ENCODE measurements at regions not wholly inside any gene's neighbourhood (a gene's known extent, or its start where the extent isn't known, plus 50 kb on each side); places are given as distances from the start of the nearest gene placed in this dataset.

GRCh38 chr2:5442736-5443135, 249.4 kb upstream of the SOX11 start:
- WGBS (ENCODE audit: missing lambda C conversion rate), result 15% methylated on average over 9 of the region's 9 CpGs
- Histone ChIP-seq H3K9me3 (no peaks in the 10 kb centered on the region), H3K4me2 (no peak overlapping the region), H3K4me3 (no peak overlapping the region), H3K4me1 (no peaks in the 10 kb centered on the region), H3K27ac (no peak overlapping the region)
- ChIA-PET CTCF (no interaction called here), POLR2A (no interaction called here)
- DNase-seq (ENCODE audit: low read depth in 1 of 2, low spot score in 1 of 2) (no peak), FAIRE-seq (no peak), ATAC-seq (no peak)
- no peak for TF ChIP-seq NPAS2 (CRISPR knock-in tag; IDR thresholded peaks at IDR 0.05; ENCODE audit: borderline replicate concordance)
- no peak for TF ChIP-seq FOXS1 (CRISPR knock-in tag; IDR thresholded peaks at IDR 0.05)
- TF ChIP-seq KDM5A (IDR thresholded peaks at IDR 0.05), result no peak
- no peak for TF ChIP-seq POLR2A (IDR thresholded peaks at IDR 0.05; ENCODE audit: low read length)
- TF ChIP-seq ZC3H11A (IDR thresholded peaks at IDR 0.05), result no peak
- TF ChIP-seq BHLHE40 (IDR thresholded peaks at IDR 0.05; ENCODE audit: low read depth, low read length), result no peak
- TF ChIP-seq ESRRA (IDR thresholded peaks at IDR 0.05; ENCODE audit: borderline replicate concordance, low read length), result no peak
- TF ChIP-seq RNF2 (IDR thresholded peaks at IDR 0.05; ENCODE audit: borderline replicate concordance, low read depth), result no peak
- TF ChIP-seq NFE2L2 (conservative IDR thresholded peaks at IDR 0.05; ENCODE audit: low read length), result no peak
- no peak for TF ChIP-seq HOXA7 (CRISPR knock-in tag; IDR thresholded peaks at IDR 0.05)
- no peak for TF ChIP-seq EHF (CRISPR knock-in tag; IDR thresholded peaks at IDR 0.05)
- no peak for TF ChIP-seq RFX5 (IDR thresholded peaks at IDR 0.05)

GRCh38 chr2:5444168-5444567, 248.0 kb upstream of the SOX11 start:
- Histone ChIP-seq H3K4me3 (no peak overlapping the region), H3K4me1 (no peaks in the 10 kb centered on the region), H3K4me2 (no peak overlapping the region), H3K9me3 (no peaks in the 10 kb centered on the region), H3K27ac (no peak overlapping the region)
- ATAC-seq, result no peak
- TF ChIP-seq RNF2 (IDR thresholded peaks at IDR 0.05; ENCODE audit: borderline replicate concordance, low read depth) (no peak), POLR2AphosphoS2 (conservative IDR thresholded peaks at IDR 0.05; ENCODE audit: low read length) (no peak), KDM1A (IDR thresholded peaks at IDR 0.05; ENCODE audit: low read depth) (no peak), ZFP36 (IDR thresholded peaks at IDR 0.05; ENCODE audit: borderline replicate concordance, partially characterized antibody) (no peak), TFCP2L1 (CRISPR knock-in tag; IDR thresholded peaks at IDR 0.05) (no peak), CTCF (IDR thresholded peaks at IDR 0.05) (no peak), HOXB5 (CRISPR knock-in tag; IDR thresholded peaks at IDR 0.05) (no peak), ZSCAN20 (CRISPR knock-in tag; IDR thresholded peaks at IDR 0.05) (no peak)
- WGBS (ENCODE audit: missing lambda C conversion rate), result 47% methylated on average over 16 of the region's 16 CpGs
- CTCF ChIA-PET, result no interaction called here
- POLR2A ChIA-PET, result no interaction called here
- no peak for FAIRE-seq
- no peak for DNase-seq (ENCODE audit: low read depth in 1 of 2, low spot score in 1 of 2)

GRCh38 chr2:5444854-5445253, 247.3 kb upstream of the SOX11 start:
- no peaks in the 10 kb centered on the region for H3K4me1 ChIP-seq
- 19% methylated on average over 4 of the region's 4 CpGs for WGBS (ENCODE audit: missing lambda C conversion rate)
- no peak for ATAC-seq
- no peak for DNase-seq (ENCODE audit: low read depth in 1 of 2, low spot score in 1 of 2)
- H3K9me3 ChIP-seq, result no peaks in the 10 kb centered on the region
- FAIRE-seq, result no peak
- CTCF ChIA-PET, result no interaction called here
- TF ChIP-seq JUNB (IDR thresholded peaks at IDR 0.05), result no peak
- TF ChIP-seq CEBPB (IDR thresholded peaks at IDR 0.05), result no peak
- TF ChIP-seq HEYL (CRISPR knock-in tag; IDR thresholded peaks at IDR 0.05), result no peak
- TF ChIP-seq TFCP2L1 (CRISPR knock-in tag; IDR thresholded peaks at IDR 0.05), result no peak
- no peak for TF ChIP-seq GATA3 (IDR thresholded peaks at IDR 0.05; ENCODE audit: borderline replicate concordance)
- TF ChIP-seq PBX3 (IDR thresholded peaks at IDR 0.05), result no peak
- no peak for TF ChIP-seq MAFK (IDR thresholded peaks at IDR 0.05; ENCODE audit: partially characterized antibody)
- TF ChIP-seq NPAS2 (CRISPR knock-in tag; IDR thresholded peaks at IDR 0.05; ENCODE audit: borderline replicate concordance), result no peak
- no peak overlapping the region for H3K4me2 ChIP-seq
- H3K4me3 ChIP-seq, result no peak overlapping the region
- no peak overlapping the region for H3K27ac ChIP-seq
- POLR2A ChIA-PET, result no interaction called here
